ENCODE measurements at regions not wholly inside any gene's neighbourhood (a gene's known extent, or its start where the extent isn't known, plus 50 kb on each side); places are given as distances from the start of the nearest gene placed in this dataset.

DNA sequence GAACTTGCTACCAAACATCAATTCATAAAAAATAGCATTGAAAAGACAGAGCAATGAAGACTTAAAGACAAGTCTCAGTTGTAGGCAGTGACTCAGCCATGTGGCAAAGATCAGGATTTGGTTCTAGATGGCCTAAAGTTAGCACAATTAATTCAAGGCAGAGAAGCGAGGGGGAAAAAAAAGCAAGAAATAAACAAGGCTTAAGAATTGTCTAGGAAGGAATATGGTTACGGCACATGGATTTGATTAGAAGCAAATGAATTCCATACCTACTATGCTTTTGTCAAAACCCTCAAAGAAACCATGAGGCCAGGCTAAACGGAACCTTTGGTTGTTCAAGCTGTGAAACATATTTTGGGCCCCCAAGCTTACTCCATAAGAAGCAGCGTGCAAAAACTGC lies 362.2 kb upstream of the KCNH7 start:
- POLR2A ChIA-PET, result no interaction called here

GRCh38 chr2:163198972-163199371 lies 360.4 kb upstream of the KCNH7 start:
- Histone ChIP-seq H3K27me3 (replicated peaks in 1 of 4; ENCODE audit: control extremely low read depth in 1 of 4, control insufficient read depth in 3 of 4, insufficient read depth in 4 of 4, low read length in 3 of 4) (no peaks in the 10 kb centered on the region), H4K20me1 (ENCODE audit: control insufficient read depth, insufficient read depth, low read length, poor library complexity, severe bottlenecking) (no peaks in the 10 kb centered on the region), H3K36me3 (replicated peaks in 1 of 2; ENCODE audit: control extremely low read depth in 1 of 2, control insufficient read depth in 1 of 2, extremely low read depth in 1 of 2, insufficient read depth in 2 of 2, low read length in 1 of 2) (no peaks in the 10 kb centered on the region), H2AFZ (ENCODE audit: insufficient read depth, low read depth, low read length, poor library complexity, severe bottlenecking) (no peak overlapping the region), H3K79me2 (ENCODE audit: control insufficient read depth, insufficient read depth, low read length) (no peaks in the 10 kb centered on the region), H3K9ac (ENCODE audit: low read length) (no peak overlapping the region), H3K9me3 (ENCODE audit: control extremely low read depth in 1 of 3, control insufficient read depth in 2 of 3, insufficient read depth in 1 of 3, low read length in 2 of 3) (no peaks in the 10 kb centered on the region), H3K27ac (ENCODE audit: low read length in 2 of 2) (no peak overlapping the region), H3K4me2 (replicated peaks; ENCODE audit: low read depth, low read length, poor library complexity, severe bottlenecking) (no peak overlapping the region), H3K4me3 (ENCODE audit: control extremely low read depth in 1 of 5, extremely low read depth in 1 of 5, insufficient read depth in 1 of 5, low read depth in 2 of 5, low read length in 4 of 5) (no peak overlapping the region), H3K4me1 (ENCODE audit: control insufficient read depth in 2 of 2, insufficient read depth in 2 of 2, low read length in 2 of 2) (no peaks in the 10 kb centered on the region)
- ChIA-PET POLR2A (no interaction called here), CTCF (no interaction called here)
- Mint-ChIP-seq H3K27me3 (no peaks in the 10 kb centered on the region), H3K4me3 (no peak overlapping the region), H3K27ac (no peak overlapping the region), H3K9me3 (ENCODE audit: insufficient read depth) (no peaks in the 10 kb centered on the region), H3K4me1 (no peaks in the 10 kb centered on the region)
- ATAC-seq (ENCODE audit: low read depth), result no peak
- TF ChIP-seq CTCF (IDR thresholded peaks at IDR 0.05) (no peak), EZH2 (IDR thresholded peaks at IDR 0.05; ENCODE audit: borderline replicate concordance, insufficient read depth, low read depth, low read length, poor library complexity, severe bottlenecking) (no peak)
- intact Hi-C loops (cut with micrococcal nuclease), result loop anchor here (10.0 kb wide), 1 partner anchor 866 kb away; no protein-coding TSS in a partner anchor
- no peak for DNase-seq
- WGBS (ENCODE audit: insufficient coverage), result 100% methylated on average over 1 of the region's 2 CpGs

More for the DNA sequence above, 362.2 kb upstream of the KCNH7 start:
- no peaks in the 10 kb centered on the region for H3K27me3 Mint-ChIP-seq
- H3K27ac Mint-ChIP-seq, result no peak overlapping the region
- H3K4me1 Mint-ChIP-seq, result no peaks in the 10 kb centered on the region
- Histone ChIP-seq H3K4me2 (replicated peaks; ENCODE audit: low read depth, low read length, poor library complexity, severe bottlenecking) (no peak overlapping the region), H3K27ac (ENCODE audit: low read length in 2 of 2) (no peak overlapping the region), H4K20me1 (ENCODE audit: control insufficient read depth, insufficient read depth, low read length, poor library complexity, severe bottlenecking) (no peaks in the 10 kb centered on the region), H2AFZ (ENCODE audit: insufficient read depth, low read depth, low read length, poor library complexity, severe bottlenecking) (no peak overlapping the region), H3K4me1 (ENCODE audit: control insufficient read depth in 2 of 2, insufficient read depth in 2 of 2, low read length in 2 of 2) (no peaks in the 10 kb centered on the region), H3K27me3 (replicated peaks in 1 of 4; ENCODE audit: control extremely low read depth in 1 of 4, control insufficient read depth in 3 of 4, insufficient read depth in 4 of 4, low read length in 3 of 4) (no peaks in the 10 kb centered on the region), H3K36me3 (replicated peaks in 1 of 2; ENCODE audit: control extremely low read depth in 1 of 2, control insufficient read depth in 1 of 2, extremely low read depth in 1 of 2, insufficient read depth in 2 of 2, low read length in 1 of 2) (no peaks in the 10 kb centered on the region), H3K4me3 (ENCODE audit: control extremely low read depth in 1 of 5, extremely low read depth in 1 of 5, insufficient read depth in 1 of 5, low read depth in 2 of 5, low read length in 4 of 5) (no peak overlapping the region), H3K9ac (ENCODE audit: low read length) (no peak overlapping the region), H3K79me2 (ENCODE audit: control insufficient read depth, insufficient read depth, low read length) (no peaks in the 10 kb centered on the region), H3K9me3 (ENCODE audit: control extremely low read depth in 1 of 3, control insufficient read depth in 2 of 3, insufficient read depth in 1 of 3, low read length in 2 of 3) (no peaks in the 10 kb centered on the region)
- WGBS (ENCODE audit: insufficient coverage), result 93% methylated on average over 2 of the region's 4 CpGs
- intact Hi-C loops (cut with micrococcal nuclease), result no loop called here
- no peaks in the 10 kb centered on the region for H3K9me3 Mint-ChIP-seq (ENCODE audit: insufficient read depth)
- ATAC-seq (ENCODE audit: low read depth), result no peak
- H3K4me3 Mint-ChIP-seq, result no peak overlapping the region
- no peak for TF ChIP-seq EZH2 (IDR thresholded peaks at IDR 0.05; ENCODE audit: borderline replicate concordance, insufficient read depth, low read depth, low read length, poor library complexity, severe bottlenecking)
- no peak for TF ChIP-seq CTCF (IDR thresholded peaks at IDR 0.05)
- CTCF ChIA-PET, result no interaction called here
- DNase-seq, result no peak
